Vagina (tissue), 2 donors: ENCODE measurements at regions not wholly inside any gene's neighbourhood (a gene's known extent, or its start where the extent isn't known, plus 50 kb on each side); places are given as distances from the start of the nearest gene placed in this dataset.

Source experiments
- POLR2AphosphoS5 ChIP-seq, 2 donors: sonication (generic); formaldehyde crosslinking; IDR thresholded peaks; one replicate each; pipeline ENCODE4 v1.9.0; 2017; ENCODE audit warnings: antibody characterized with exemption in 2 of 2, mild to moderate bottlenecking in 2 of 2, low read depth in 1 of 2; ENCODE audit not compliant: insufficient read depth in 1 of 2
- TF ChIP-seq, protein P1 (sequence below), 3 experiments: fragments of 450-650 bp in 2 of 3; fragments of 200-600 bp in 1 of 3; sonication (generic) in 1 of 3; IDR thresholded peaks; one replicate each; pipeline ENCODE4 v1.5.1; 2017 to 2019; ENCODE audit warnings: antibody characterized with exemption in 3 of 3, mild to moderate bottlenecking in 2 of 3, moderate library complexity in 2 of 3

GRCh38 chr3:82927309-82928253 is 1166.1 kb upstream of the GBE1 start:
- TF ChIP-seq, protein P1, sequence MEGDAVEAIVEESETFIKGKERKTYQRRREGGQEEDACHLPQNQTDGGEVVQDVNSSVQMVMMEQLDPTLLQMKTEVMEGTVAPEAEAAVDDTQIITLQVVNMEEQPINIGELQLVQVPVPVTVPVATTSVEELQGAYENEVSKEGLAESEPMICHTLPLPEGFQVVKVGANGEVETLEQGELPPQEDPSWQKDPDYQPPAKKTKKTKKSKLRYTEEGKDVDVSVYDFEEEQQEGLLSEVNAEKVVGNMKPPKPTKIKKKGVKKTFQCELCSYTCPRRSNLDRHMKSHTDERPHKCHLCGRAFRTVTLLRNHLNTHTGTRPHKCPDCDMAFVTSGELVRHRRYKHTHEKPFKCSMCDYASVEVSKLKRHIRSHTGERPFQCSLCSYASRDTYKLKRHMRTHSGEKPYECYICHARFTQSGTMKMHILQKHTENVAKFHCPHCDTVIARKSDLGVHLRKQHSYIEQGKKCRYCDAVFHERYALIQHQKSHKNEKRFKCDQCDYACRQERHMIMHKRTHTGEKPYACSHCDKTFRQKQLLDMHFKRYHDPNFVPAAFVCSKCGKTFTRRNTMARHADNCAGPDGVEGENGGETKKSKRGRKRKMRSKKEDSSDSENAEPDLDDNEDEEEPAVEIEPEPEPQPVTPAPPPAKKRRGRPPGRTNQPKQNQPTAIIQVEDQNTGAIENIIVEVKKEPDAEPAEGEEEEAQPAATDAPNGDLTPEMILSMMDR (IDR thresholded peaks at IDR 0.05), result no peak
- no peak for TF ChIP-seq POLR2AphosphoS5 (IDR thresholded peaks at IDR 0.05; ENCODE audit: insufficient read depth in 1 of 2, low read depth in 1 of 2)
